ENCODE measurements at regions not wholly inside any gene's neighbourhood (a gene's known extent, or its start where the extent isn't known, plus 50 kb on each side); places are given as distances from the start of the nearest gene placed in this dataset.

DNA sequence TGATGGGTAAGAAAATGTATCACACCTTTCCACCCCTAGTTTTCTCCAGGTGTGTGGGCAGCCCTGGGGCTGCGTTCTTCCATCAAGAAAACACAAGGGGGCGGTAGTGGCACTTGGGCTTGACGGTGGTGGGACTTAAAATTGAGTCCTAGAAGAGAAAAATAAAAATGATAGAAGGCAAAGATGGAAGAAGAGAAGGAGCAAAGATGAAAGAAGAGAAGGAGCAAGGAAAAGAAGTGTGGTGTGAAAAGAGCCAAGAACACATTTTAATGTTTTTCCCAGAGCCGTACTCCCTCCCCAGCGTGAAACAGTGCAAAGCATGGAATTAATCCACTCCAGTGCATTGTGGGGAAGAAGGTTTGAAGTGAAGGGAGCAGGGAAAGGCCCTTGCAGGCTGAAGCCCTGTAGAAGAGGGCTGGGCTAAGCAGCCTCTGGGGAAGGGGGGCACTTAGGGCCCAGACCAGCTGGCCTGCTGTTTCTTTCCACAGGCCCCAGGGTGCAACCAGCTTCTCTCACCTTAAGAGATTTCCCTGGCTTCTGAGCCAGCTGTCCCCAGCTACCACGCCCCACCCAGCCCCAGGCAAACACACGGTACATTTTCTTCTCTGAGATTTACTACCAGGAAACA is 256.8 kb downstream of the RNF152 start:
- peak in 5 of 6 experiments; percentile 9 to 88 (median 84) for TF ChIP-seq CTCF (IDR thresholded peaks at IDR 0.05)
- no peak for TF ChIP-seq POLR2A (IDR thresholded peaks at IDR 0.05)
